ENCODE measurements at regions not wholly inside any gene's neighbourhood (a gene's known extent, or its start where the extent isn't known, plus 50 kb on each side); places are given as distances from the start of the nearest gene placed in this dataset.

DNA sequence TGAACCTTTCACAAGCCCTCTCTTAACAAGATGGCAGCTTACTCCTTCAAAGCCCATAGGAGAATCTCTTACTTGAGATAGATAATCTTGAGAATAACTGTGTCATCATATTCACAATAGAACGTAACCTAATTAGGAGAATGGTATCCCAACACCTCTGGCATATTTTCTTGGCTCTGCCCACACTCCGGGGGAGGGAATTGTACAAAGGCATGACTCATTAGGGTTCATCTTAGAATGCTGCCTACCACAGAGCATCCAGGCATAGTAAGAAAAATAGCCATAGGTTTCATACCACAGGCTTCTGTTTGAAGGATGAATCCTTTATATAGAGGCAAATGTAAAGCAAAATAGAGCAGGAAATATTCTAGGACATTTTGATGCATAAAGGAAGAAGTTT is 1100.6 kb upstream of the CITED2 start:
- no peak for TF ChIP-seq CTCF (IDR thresholded peaks at IDR 0.05; ENCODE audit: insufficient read depth, low read length)
- no peak for DNase-seq (ENCODE audit: low read depth)
- H3K4me3 ChIP-seq (ENCODE audit: low read depth, low read length), result no peak overlapping the region

- no peak overlapping the region for H3K4me3 ChIP-seq (ENCODE audit: low read depth, low read length)
- TF ChIP-seq CTCF (IDR thresholded peaks at IDR 0.05; ENCODE audit: insufficient read depth, low read length), result no peak
- DNase-seq (ENCODE audit: low read depth), result no peak
Measured at GRCh38 chr6:140464720-140465119, 1090.3 kb upstream of the CITED2 start.

- DNase-seq (ENCODE audit: low read depth), result no peak
- no peak overlapping the region for H3K4me3 ChIP-seq (ENCODE audit: low read depth, low read length)
- no peak for TF ChIP-seq CTCF (IDR thresholded peaks at IDR 0.05; ENCODE audit: insufficient read depth, low read length)
Measured at GRCh38 chr6:140463312-140463710, 1088.9 kb upstream of the CITED2 start.

DNA sequence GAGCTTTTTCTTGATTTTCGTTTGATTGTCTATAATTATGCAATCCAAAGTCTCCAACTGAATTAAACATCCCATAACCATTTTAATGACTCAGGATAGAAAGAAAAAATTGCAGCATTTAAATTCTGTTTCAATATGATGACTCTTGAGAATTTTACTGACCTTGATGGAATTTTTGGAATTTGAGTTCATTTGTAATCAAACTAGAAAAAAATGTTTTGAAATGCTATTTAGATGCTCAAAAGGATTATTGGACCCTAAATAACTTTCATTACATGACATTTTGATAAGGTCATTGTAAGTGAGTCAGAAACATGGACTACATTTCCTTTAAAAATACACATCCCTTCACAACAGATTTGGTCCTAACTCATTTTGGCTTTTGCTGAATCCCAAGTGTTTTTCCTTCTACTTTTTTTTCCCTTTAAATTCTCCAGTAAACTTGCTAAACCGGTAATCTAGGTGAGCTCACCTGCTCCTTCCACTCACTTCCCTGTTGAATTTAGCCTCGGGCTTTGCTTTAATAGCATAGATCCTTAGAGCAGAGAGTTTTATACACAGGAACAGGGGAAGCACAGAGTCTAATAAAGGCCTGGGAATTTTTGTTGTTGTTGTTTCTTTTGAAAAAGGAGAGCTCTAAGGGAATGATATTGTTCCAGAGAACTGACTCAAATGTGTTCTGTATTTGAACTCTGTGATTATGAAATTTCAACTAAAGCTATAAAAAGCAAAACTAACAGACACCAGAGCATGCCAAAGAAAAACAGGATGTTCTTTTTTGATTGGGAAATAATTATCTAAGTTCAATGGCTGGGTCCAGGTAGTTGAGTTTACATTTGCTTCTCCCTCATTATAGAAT is 1088.2 kb upstream of the CITED2 start:
- no peak for TF ChIP-seq CTCF (IDR thresholded peaks at IDR 0.05; ENCODE audit: insufficient read depth, low read length)
- no peak overlapping the region for H3K4me3 ChIP-seq (ENCODE audit: low read depth, low read length)
- peak; percentile 77 for DNase-seq (ENCODE audit: low read depth)

DNA sequence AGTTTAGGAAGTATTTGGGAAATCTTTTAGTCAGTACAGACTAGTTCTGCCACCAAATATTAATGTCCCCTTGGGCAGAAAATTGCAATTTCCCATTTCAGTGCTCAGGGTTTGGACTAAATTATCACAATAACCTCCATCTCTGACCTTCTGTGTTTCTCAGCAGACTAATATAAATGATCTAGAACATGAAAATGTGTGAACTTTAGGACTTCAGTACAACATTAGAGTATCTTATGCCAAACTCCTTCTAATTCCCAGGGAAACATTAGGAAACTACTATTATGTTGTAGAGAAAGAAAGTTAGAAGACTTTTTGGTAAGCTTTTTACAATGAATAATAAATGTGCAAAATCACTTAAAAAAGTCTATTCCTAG is 1087.6 kb upstream of the CITED2 start:
- DNase-seq (ENCODE audit: low read depth), result no peak
- no peak for TF ChIP-seq CTCF (IDR thresholded peaks at IDR 0.05; ENCODE audit: insufficient read depth, low read length)
- no peak overlapping the region for H3K4me3 ChIP-seq (ENCODE audit: low read depth, low read length)

DNA sequence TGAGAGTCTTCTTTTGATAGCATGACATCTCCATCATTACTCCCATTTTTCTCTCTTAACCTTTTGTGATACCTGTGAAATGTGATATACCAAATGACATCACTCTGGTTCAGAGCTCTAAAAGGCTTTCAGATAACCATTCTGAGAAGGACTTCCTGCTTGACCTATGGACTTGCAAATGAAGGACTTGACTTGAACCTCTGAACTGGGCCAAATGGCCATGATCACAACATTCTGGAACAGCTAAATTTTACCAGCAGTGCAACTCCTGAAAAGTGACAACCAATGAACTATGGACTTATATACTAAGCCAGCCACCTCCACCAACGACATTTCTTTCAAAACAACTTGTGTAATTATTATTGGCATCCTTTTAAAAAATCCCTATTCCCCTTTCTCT is 1085.8 kb upstream of the CITED2 start:
- no peak for TF ChIP-seq CTCF (IDR thresholded peaks at IDR 0.05; ENCODE audit: insufficient read depth, low read length)
- no peak for DNase-seq (ENCODE audit: low read depth)
- H3K4me3 ChIP-seq (ENCODE audit: low read depth, low read length), result no peak overlapping the region

GRCh38 chr6:140459209-140459608 is 1084.8 kb upstream of the CITED2 start:
- no peak for TF ChIP-seq CTCF (IDR thresholded peaks at IDR 0.05; ENCODE audit: insufficient read depth, low read length)
- DNase-seq (ENCODE audit: low read depth), result no peak
- no peak overlapping the region for H3K4me3 ChIP-seq (ENCODE audit: low read depth, low read length)
